HepG2 (cell line): ENCODE measurements at regions not wholly inside any gene's neighbourhood (a gene's known extent, or its start where the extent isn't known, plus 50 kb on each side); places are given as distances from the start of the nearest gene placed in this dataset.

Experiments used
- ATAC-seq: fragments of 200-7000 bp; cut with Tn5 transposase; 3 replicates; pipeline ENCODE4 v1.9.1; 2020; ENCODE audit warnings: mild to moderate bottlenecking, moderate library complexity
- BruUV-seq: library from RNA; stranded (reverse); fragments of 400-500 nt; replicated peaks from 2 replicates; lab custom pipeline; 2021; lab: Mats Ljungman, UMichigan
- CTCF ChIA-PET: fragments of 300-600 bp; formaldehyde crosslinking; extraction: SDS; loops from one replicate; lab custom pipeline; 2021; ENCODE audit warnings: low total read pairs, inconsistent platforms, low intra/inter-chr PET ratio; lab: Yijun Ruan, JAX
- POLR2A ChIA-PET: fragments of 350-600 bp; sonication (Branson Sonifier 250); formaldehyde crosslinking; loops from one replicate; lab custom pipeline; 2020; ENCODE audit warnings: antibody characterized with exemption, inconsistent platforms; lab: Yijun Ruan, JAX
- DNase-seq: peaks from one replicate; pipeline ENCODE4 v3.0.0-alpha.2; 2015; ENCODE audit warnings: low spot score
- FAIRE-seq: peaks from 3 replicates; lab custom pipeline; 2011; peaks lifted over from hg19 to GRCh38; lab: Jason Lieb, UNC
- H2AFZ ChIP-seq: one replicate; pipeline ENCODE4 v1.6.1; 2011; ENCODE audit warnings: low read length, inconsistent platforms
- H3K27ac ChIP-seq: fragments of 300-600 bp; 3 replicates; pipeline ENCODE4 v1.8.0; 2011; ENCODE audit warnings: mixed run types, mild to moderate bottlenecking, mixed read lengths, low read length, inconsistent platforms; ENCODE audit not compliant: insufficient read depth; ENCODE audit errors: extremely low read length
- H3K27me3 ChIP-seq, 2 experiments: fragments of 200-600 bp in 1 of 2; 2 replicates in 1 of 2; 3 replicates in 1 of 2; pipeline versions ENCODE4 v1.6.0 to v1.8.0; 2011; ENCODE audit warnings: low read length in 2 of 2, mild to moderate bottlenecking in 2 of 2, moderate library complexity in 2 of 2, inconsistent platforms in 1 of 2; ENCODE audit not compliant: insufficient read depth in 2 of 2, control insufficient read depth in 1 of 2
- H3K36me3 ChIP-seq, 2 experiments: fragments of 200-600 bp in 1 of 2; replicated peaks in 1 of 2; 2 replicates in 1 of 2; 3 replicates in 1 of 2; pipeline versions ENCODE4 v1.5.1 to v1.8.0; 2011; ENCODE audit warnings: low read length in 2 of 2, inconsistent platforms in 1 of 2; ENCODE audit not compliant: insufficient read depth in 2 of 2, control insufficient read depth in 1 of 2
- H3K4me1 ChIP-seq: 2 replicates; pipeline ENCODE4 v1.5.1; 2012; ENCODE audit warnings: low read length, inconsistent platforms; ENCODE audit not compliant: insufficient read depth
- H3K4me2 ChIP-seq: 2 replicates; pipeline ENCODE4 v1.6.0; 2011; ENCODE audit warnings: low read depth, low read length, inconsistent platforms
- H3K4me3 ChIP-seq, 3 experiments: fragments of 200-600 bp in 1 of 3; sonication (generic), shearing (Covaris generic) in 1 of 3; replicated peaks in 1 of 3; 2 replicates each; pipeline ENCODE4 v1.5.1; 2011 to 2016; ENCODE audit warnings: low read length in 3 of 3, inconsistent platforms in 2 of 3, low read depth in 2 of 3, mild to moderate bottlenecking in 2 of 3, control low read depth in 1 of 3, mixed read lengths in 1 of 3; ENCODE audit not compliant: insufficient read depth in 1 of 3
- H3K79me2 ChIP-seq: one replicate; pipeline ENCODE4 v1.6.1; 2011; ENCODE audit warnings: low read length, inconsistent platforms; ENCODE audit not compliant: insufficient read depth
- H3K9ac ChIP-seq: 2 replicates; pipeline ENCODE4 v1.6.0; 2011; ENCODE audit warnings: mild to moderate bottlenecking, low read depth, low read length, inconsistent platforms; ENCODE audit not compliant: insufficient read depth
- H3K9me3 ChIP-seq: 2 replicates; pipeline ENCODE4 v1.5.1; 2012; ENCODE audit warnings: mild to moderate bottlenecking, low read length
- H4K20me1 ChIP-seq: 2 replicates; pipeline ENCODE4 v1.6.0; 2011; ENCODE audit warnings: inconsistent platforms, mild to moderate bottlenecking, low read length, moderate library complexity; ENCODE audit not compliant: insufficient read depth
- CENPT ChIP-seq: sonication (generic); formaldehyde crosslinking; IDR thresholded peaks from 2 replicates; pipeline ENCODE4 v1.8.0; 2022; ENCODE audit warnings: low read depth, mild to moderate bottlenecking, moderate library complexity, missing genetic modification reagents
- CENPX ChIP-seq: sonication (generic); formaldehyde crosslinking; IDR thresholded peaks from 2 replicates; pipeline ENCODE4 v1.9.0; 2021; ENCODE audit warnings: mild to moderate bottlenecking, missing genetic modification reagents, moderate library complexity
- ELF1 ChIP-seq: sonication (generic); formaldehyde crosslinking; IDR thresholded peaks from 2 replicates; pipeline ENCODE4 v1.4.0; 2020; ENCODE audit warnings: missing genetic modification reagents
- STAG1 ChIP-seq: sonication (generic); formaldehyde crosslinking; IDR thresholded peaks from 2 replicates; pipeline ENCODE4 v1.4.0; 2020; ENCODE audit warnings: missing genetic modification reagents
- ZBTB20 ChIP-seq: sonication (generic); formaldehyde crosslinking; IDR thresholded peaks from 2 replicates; pipeline ENCODE4 v1.8.1; 2023; ENCODE audit warnings: missing genetic modification reagents, low read depth, mild to moderate bottlenecking, borderline replicate concordance
- ZIK1 ChIP-seq: sonication (generic); formaldehyde crosslinking; IDR thresholded peaks from 2 replicates; pipeline ENCODE4 v1.5.0; 2020; ENCODE audit warnings: mild to moderate bottlenecking, low read depth, missing genetic modification reagents, borderline replicate concordance
- ZNF878 ChIP-seq: sonication (generic); formaldehyde crosslinking; IDR thresholded peaks from 2 replicates; pipeline ENCODE4 v1.8.1; 2023; ENCODE audit warnings: mild to moderate bottlenecking, missing genetic modification reagents, moderate library complexity
- WGBS: methylation state at CpG from one replicate; pipeline ENCODE4 v1.1.6; 2017; ENCODE audit warnings: low lambda C conversion rate; 5-methylcytosine and 5-hydroxymethylcytosine counted together
- in situ Hi-C: cut with HindIII; loops from 2 replicates; pipeline ENCODE4 v1.10.0; 2017; ENCODE audit warnings: low pct_unique_long_range_greater_than_20kb; ENCODE audit not compliant: extremely low pct_ligation_motif_present
- intact Hi-C: fragments of 100-400 bp; cut with micrococcal nuclease; formaldehyde crosslinking; loops from one replicate; pipeline ENCODE4 v1.10.0; 2022; ENCODE audit not compliant: unreplicated experiment
- TF ChIP-seq, protein P1 (sequence below): sonication (generic); formaldehyde crosslinking; IDR thresholded peaks from 2 replicates; pipeline ENCODE4 v1.8.0; 2022; ENCODE audit warnings: mild to moderate bottlenecking, missing genetic modification reagents; ENCODE audit not compliant: insufficient replicate concordance
- TF ChIP-seq, protein P2 (sequence below): sonication (generic); formaldehyde crosslinking; IDR thresholded peaks from 2 replicates; pipeline ENCODE4 v1.5.0; 2020; ENCODE audit warnings: missing genetic modification reagents

DNA sequence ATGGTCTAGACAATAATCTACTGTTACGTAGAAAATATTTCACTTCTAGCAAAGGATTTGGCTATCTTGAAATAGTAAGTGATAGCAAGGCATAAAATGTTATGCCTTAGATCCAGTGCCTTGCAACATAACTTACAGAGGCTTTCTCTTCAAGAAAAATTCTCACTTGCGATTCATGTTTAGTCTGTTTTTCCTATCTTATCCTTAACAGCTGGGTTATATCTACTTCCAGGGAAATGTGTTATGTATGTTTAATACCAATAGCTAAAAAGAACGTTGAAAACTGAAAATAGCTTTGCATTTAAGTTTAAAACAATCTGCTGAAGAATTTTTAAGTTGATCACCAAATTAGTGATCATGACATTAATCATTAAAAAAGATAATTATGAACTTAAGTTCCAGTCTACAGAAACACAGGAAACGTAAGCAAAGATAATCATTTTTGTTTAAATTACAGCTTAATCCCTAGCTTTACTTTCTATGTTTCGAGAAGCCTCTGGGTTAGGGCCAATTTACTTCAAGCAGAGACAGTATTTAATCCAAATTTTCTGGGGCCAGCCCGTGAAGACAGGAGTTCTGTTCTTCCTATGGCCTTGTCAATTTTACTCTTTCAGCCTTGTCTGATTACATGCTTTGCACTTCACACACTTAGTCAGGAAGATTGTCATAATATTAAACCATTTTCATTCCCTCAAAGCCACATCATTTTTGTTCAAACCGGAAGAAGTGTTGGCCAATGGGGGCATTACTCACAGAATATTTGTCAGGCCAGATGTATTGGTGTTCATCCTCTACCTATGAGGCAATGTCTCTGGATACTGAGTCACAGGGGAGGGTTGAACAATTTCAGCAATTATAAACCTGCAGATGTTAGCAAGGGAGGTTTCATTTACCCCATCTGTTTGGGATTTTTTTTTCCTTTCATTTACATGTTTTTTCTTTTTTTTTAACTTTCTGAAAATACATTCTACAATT is 1132.9 kb upstream of the ZEB2 start:
- DNase-seq (no peak), ATAC-seq (no peak), FAIRE-seq (no peak)
- Histone ChIP-seq H3K9ac (no peak overlapping the region), H3K27me3 (no peaks in the 10 kb centered on the region), H3K27ac (no peak overlapping the region), H3K9me3 (no peaks in the 10 kb centered on the region), H3K4me2 (no peak overlapping the region), H3K79me2 (no peaks in the 10 kb centered on the region), H3K4me3 (no peak overlapping the region), H3K4me1 (no peaks in the 10 kb centered on the region), H2AFZ (no peak overlapping the region), H4K20me1 (no peaks in the 10 kb centered on the region), H3K36me3 (no peaks in the 10 kb centered on the region)
- no peak for TF ChIP-seq ZBTB20
- TF ChIP-seq, protein P1, sequence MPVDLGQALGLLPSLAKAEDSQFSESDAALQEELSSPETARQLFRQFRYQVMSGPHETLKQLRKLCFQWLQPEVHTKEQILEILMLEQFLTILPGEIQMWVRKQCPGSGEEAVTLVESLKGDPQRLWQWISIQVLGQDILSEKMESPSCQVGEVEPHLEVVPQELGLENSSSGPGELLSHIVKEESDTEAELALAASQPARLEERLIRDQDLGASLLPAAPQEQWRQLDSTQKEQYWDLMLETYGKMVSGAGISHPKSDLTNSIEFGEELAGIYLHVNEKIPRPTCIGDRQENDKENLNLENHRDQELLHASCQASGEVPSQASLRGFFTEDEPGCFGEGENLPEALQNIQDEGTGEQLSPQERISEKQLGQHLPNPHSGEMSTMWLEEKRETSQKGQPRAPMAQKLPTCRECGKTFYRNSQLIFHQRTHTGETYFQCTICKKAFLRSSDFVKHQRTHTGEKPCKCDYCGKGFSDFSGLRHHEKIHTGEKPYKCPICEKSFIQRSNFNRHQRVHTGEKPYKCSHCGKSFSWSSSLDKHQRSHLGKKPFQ (CRISPR knock-in tag) = no peak
- no peak for TF ChIP-seq CENPT (CRISPR knock-in tag)
- no peak for TF ChIP-seq CENPX
- no peak for TF ChIP-seq STAG1 (CRISPR knock-in tag)
- TF ChIP-seq ELF1 (CRISPR knock-in tag) = no peak
- TF ChIP-seq ZIK1 (CRISPR knock-in tag) = no peak
- TF ChIP-seq, protein P2, sequence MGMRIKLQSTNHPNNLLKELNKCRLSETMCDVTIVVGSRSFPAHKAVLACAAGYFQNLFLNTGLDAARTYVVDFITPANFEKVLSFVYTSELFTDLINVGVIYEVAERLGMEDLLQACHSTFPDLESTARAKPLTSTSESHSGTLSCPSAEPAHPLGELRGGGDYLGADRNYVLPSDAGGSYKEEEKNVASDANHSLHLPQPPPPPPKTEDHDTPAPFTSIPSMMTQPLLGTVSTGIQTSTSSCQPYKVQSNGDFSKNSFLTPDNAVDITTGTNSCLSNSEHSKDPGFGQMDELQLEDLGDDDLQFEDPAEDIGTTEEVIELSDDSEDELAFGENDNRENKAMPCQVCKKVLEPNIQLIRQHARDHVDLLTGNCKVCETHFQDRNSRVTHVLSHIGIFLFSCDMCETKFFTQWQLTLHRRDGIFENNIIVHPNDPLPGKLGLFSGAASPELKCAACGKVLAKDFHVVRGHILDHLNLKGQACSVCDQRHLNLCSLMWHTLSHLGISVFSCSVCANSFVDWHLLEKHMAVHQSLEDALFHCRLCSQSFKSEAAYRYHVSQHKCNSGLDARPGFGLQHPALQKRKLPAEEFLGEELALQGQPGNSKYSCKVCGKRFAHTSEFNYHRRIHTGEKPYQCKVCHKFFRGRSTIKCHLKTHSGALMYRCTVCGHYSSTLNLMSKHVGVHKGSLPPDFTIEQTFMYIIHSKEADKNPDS = no peak
- no peak for TF ChIP-seq ZNF878 (CRISPR knock-in tag)
- ChIA-PET CTCF (no interaction called here), POLR2A (no interaction called here)
- intact Hi-C loops (no loop called here), in situ Hi-C loops (no loop called here)
- no TSS peak for BruUV-seq
- WGBS = 35% methylated on average over 7 of the region's 7 CpGs
